Hematopoietic multipotent progenitor cell (in vitro differentiated cells): ENCODE measurements at regions not wholly inside any gene's neighbourhood (a gene's known extent, or its start where the extent isn't known, plus 50 kb on each side); places are given as distances from the start of the nearest gene placed in this dataset.
"Not testable (repeated sequence)": the region's sequence is repeated elsewhere in the genome, so short reads cannot be mapped to it uniquely, and the experiment has no call there.

Experiments used
- DNase-seq, 3 donors: peaks; one replicate each; pipeline ENCODE4 v3.0.0-alpha.2; 2011 to 2015; ENCODE audit warnings: low read depth in 2 of 3, low spot score in 2 of 3

- DNase-seq: no peak
Observed at GRCh38 chr11:116044941-116045340, 540.7 kb upstream of the CADM1 start.

- no peak for DNase-seq
Observed at GRCh38 chr11:116044520-116044919, 540.3 kb upstream of the CADM1 start.

- DNase-seq: no peak
Observed at GRCh38 chr11:116043857-116044256, 539.6 kb upstream of the CADM1 start.

- not testable (repeated sequence) for DNase-seq
Observed at GRCh38 chr11:116043059-116043458, 538.8 kb upstream of the CADM1 start.

- DNase-seq: no peak
Observed at GRCh38 chr11:116042146-116042545, 537.9 kb upstream of the CADM1 start.

GRCh38 chr11:116037861-116038260 lies 533.6 kb upstream of the CADM1 start:
- DNase-seq: no peak

GRCh38 chr11:116035977-116036376 lies 531.8 kb upstream of the CADM1 start:
- DNase-seq: no peak

GRCh38 chr11:116033931-116034553 lies 529.8 kb upstream of the CADM1 start:
- no peak for DNase-seq

GRCh38 chr11:116030697-116031331 lies 526.6 kb upstream of the CADM1 start:
- DNase-seq: no peak

- DNase-seq: not testable (repeated sequence)
Observed at GRCh38 chr11:116028506-116028905, 524.3 kb upstream of the CADM1 start.

GRCh38 chr11:115999437-115999836 lies 495.2 kb upstream of the CADM1 start:
- no peak for DNase-seq

GRCh38 chr11:115996808-115997188 lies 492.6 kb upstream of the CADM1 start:
- DNase-seq: no peak

- no peak for DNase-seq
Observed at GRCh38 chr11:115996125-115996807, 492.1 kb upstream of the CADM1 start.

- DNase-seq: no peak
Observed at GRCh38 chr11:115993590-115993989, 489.4 kb upstream of the CADM1 start.

GRCh38 chr11:115990004-115990447 lies 485.8 kb upstream of the CADM1 start:
- peak in 2 of 3 donors; percentile 8 to 9 for DNase-seq

- DNase-seq: no peak
Observed at GRCh38 chr11:115985896-115986295, 481.7 kb upstream of the CADM1 start.

GRCh38 chr11:115984228-115984627 lies 480.0 kb upstream of the CADM1 start:
- DNase-seq: no peak

GRCh38 chr11:115982666-115983065 lies 478.5 kb upstream of the CADM1 start:
- DNase-seq: no peak

GRCh38 chr11:115981814-115982471 lies 477.7 kb upstream of the CADM1 start:
- no peak for DNase-seq

GRCh38 chr11:115981104-115981481 lies 476.9 kb upstream of the CADM1 start:
- DNase-seq: no peak

- no peak for DNase-seq
Observed at GRCh38 chr11:115980337-115981103, 476.3 kb upstream of the CADM1 start.
